Putamen (tissue), 1 donor: ENCODE measurements at regions not wholly inside any gene's neighbourhood (a gene's known extent, or its start where the extent isn't known, plus 50 kb on each side); places are given as distances from the start of the nearest gene placed in this dataset.
"Not testable (repeated sequence)": the region's sequence is repeated elsewhere in the genome, so short reads cannot be mapped to it uniquely, and the experiment has no call there.

Source experiments
- DNase-seq: peaks from one replicate; pipeline ENCODE4 v3.0.0-alpha.2; 2016; ENCODE audit warnings: low spot score

- DNase-seq = no peak
Measured at GRCh38 chr13:58908019-58908679, 1255.6 kb downstream of the DIAPH3 start.

- DNase-seq = no peak
Measured at GRCh38 chr13:58919551-58919950, 1244.2 kb downstream of the DIAPH3 start.

GRCh38 chr13:58921129-58921528, 1242.6 kb downstream of the DIAPH3 start:
- no peak for DNase-seq

GRCh38 chr13:58926858-58927257, 1236.9 kb downstream of the DIAPH3 start:
- DNase-seq = no peak

- DNase-seq = no peak
Measured at GRCh38 chr13:58933475-58933874, 1230.3 kb downstream of the DIAPH3 start.

- no peak for DNase-seq
Measured at GRCh38 chr13:58935689-58936088, 1228.0 kb downstream of the DIAPH3 start.

GRCh38 chr13:58946274-58946673, 1217.5 kb downstream of the DIAPH3 start:
- no peak for DNase-seq

GRCh38 chr13:58949646-58950045, 1214.1 kb downstream of the DIAPH3 start:
- DNase-seq = no peak

GRCh38 chr13:58950911-58951310, 1212.8 kb downstream of the DIAPH3 start:
- DNase-seq = no peak

- DNase-seq = no peak
Measured at GRCh38 chr13:58953638-58954037, 1210.1 kb downstream of the DIAPH3 start.

GRCh38 chr13:58955546-58956385, 1208.0 kb downstream of the DIAPH3 start:
- DNase-seq = no peak

- not testable (repeated sequence) for DNase-seq
Measured at GRCh38 chr13:58958097-58958496, 1205.6 kb downstream of the DIAPH3 start.

- no peak for DNase-seq
Measured at GRCh38 chr13:58960888-58961287, 1202.8 kb downstream of the DIAPH3 start.

- no peak for DNase-seq
Measured at GRCh38 chr13:58963321-58963720, 1200.4 kb downstream of the DIAPH3 start.

GRCh38 chr13:58964048-58964447, 1199.7 kb downstream of the DIAPH3 start:
- no peak for DNase-seq

GRCh38 chr13:58977085-58977484, 1186.6 kb downstream of the DIAPH3 start:
- DNase-seq = no peak

- DNase-seq = no peak
Measured at GRCh38 chr13:58978331-58978730, 1185.4 kb downstream of the DIAPH3 start.

- no peak for DNase-seq
Measured at GRCh38 chr13:58979851-58980250, 1183.9 kb downstream of the DIAPH3 start.

- DNase-seq = no peak
Measured at GRCh38 chr13:58985845-58986244, 1177.9 kb downstream of the DIAPH3 start.

- no peak for DNase-seq
Measured at GRCh38 chr13:58989556-58989955, 1174.2 kb downstream of the DIAPH3 start.

GRCh38 chr13:58991826-58992477, 1171.8 kb downstream of the DIAPH3 start:
- DNase-seq = no peak

- no peak for DNase-seq
Measured at GRCh38 chr13:58992478-58993042, 1171.2 kb downstream of the DIAPH3 start.

GRCh38 chr13:58994077-58994476, 1169.7 kb downstream of the DIAPH3 start:
- no peak for DNase-seq
